ENCODE measurements at regions not wholly inside any gene's neighbourhood (a gene's known extent, or its start where the extent isn't known, plus 50 kb on each side); places are given as distances from the start of the nearest gene placed in this dataset.

DNA sequence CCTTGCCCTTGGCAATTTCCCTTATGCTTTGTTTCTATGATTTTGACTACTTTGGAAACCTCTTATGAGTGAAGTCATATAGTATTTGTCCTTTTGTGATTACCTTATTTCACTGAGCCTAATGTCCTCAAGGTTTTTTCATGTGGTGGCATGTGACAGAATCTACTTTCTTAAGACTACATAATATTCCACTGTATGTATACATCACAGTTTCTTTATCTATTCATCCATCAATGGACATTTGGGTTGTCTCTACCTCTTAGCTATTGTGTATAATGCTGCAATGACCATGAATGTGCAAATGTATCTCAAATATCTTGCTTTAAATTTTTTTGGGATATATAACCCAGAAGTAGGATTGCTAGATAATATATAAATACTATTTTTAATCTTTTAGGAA lies 96.4 kb upstream of the ALDH1A1 start:
- Mint-ChIP-seq H3K27ac (no peak overlapping the region), H3K4me1 (peaks cover 36% of the 10 kb centered on the region), H3K9me3 (no peaks in the 10 kb centered on the region), H3K36me3 (ENCODE audit: low read depth) (no peaks in the 10 kb centered on the region), H3K27me3 (ENCODE audit: insufficient read depth, low read depth, poor library complexity) (no peaks in the 10 kb centered on the region), H3K4me3 (no peak overlapping the region)
- peaks cover 50% of the 10 kb centered on the region for H3K4me1 ChIP-seq (ENCODE audit: insufficient read depth)
- no peak overlapping the region for H2AFZ ChIP-seq
- no peak for DNase-seq (ENCODE audit: low spot score)
- no peak for ATAC-seq
- no peaks in the 10 kb centered on the region for H3K36me3 ChIP-seq (ENCODE audit: insufficient read depth)
- peaks cover 4% of the 10 kb centered on the region; the same call in 1 of the 2 replicates for H3K9me2 ChIP-seq (ENCODE audit: insufficient read depth)
- no peaks in the 10 kb centered on the region for H4K20me1 ChIP-seq (replicated peaks; ENCODE audit: insufficient read depth)
- H3K79me2 ChIP-seq (replicated peaks; ENCODE audit: insufficient read depth) = no peaks in the 10 kb centered on the region
- H3F3A ChIP-seq (replicated peaks; ENCODE audit: low read depth) = no peaks in the 10 kb centered on the region
- H3K4me3 ChIP-seq = no peak overlapping the region
- H3K4me2 ChIP-seq = no peak overlapping the region
- no peaks in the 10 kb centered on the region for H3K27me3 ChIP-seq (ENCODE audit: insufficient read depth)
- H3K27ac ChIP-seq (ENCODE audit: low read depth) = no peak overlapping the region
- no peak for TF ChIP-seq JUNB (IDR thresholded peaks at IDR 0.05; ENCODE audit: unreplicated experiment)
- no peak for TF ChIP-seq REST (IDR thresholded peaks at IDR 0.05; ENCODE audit: unreplicated experiment)
- TF ChIP-seq EZH2 (IDR thresholded peaks at IDR 0.05; ENCODE audit: low read depth, unreplicated experiment) = no peak
- TF ChIP-seq STAT1 (IDR thresholded peaks at IDR 0.05; ENCODE audit: unreplicated experiment) = no peak
- TF ChIP-seq ZNF331 (CRISPR knock-in tag; IDR thresholded peaks at IDR 0.05; ENCODE audit: low read depth) = no peak
- no peak for TF ChIP-seq NANOG (IDR thresholded peaks at IDR 0.05; ENCODE audit: borderline replicate concordance)
- TF ChIP-seq ZNF114 (CRISPR knock-in tag; IDR thresholded peaks at IDR 0.05) = no peak
- no peak for TF ChIP-seq ETS1 (IDR thresholded peaks at IDR 0.05)
- no peak for TF ChIP-seq CREB1 (CRISPR knock-in tag; IDR thresholded peaks at IDR 0.05; ENCODE audit: low read depth)

DNA sequence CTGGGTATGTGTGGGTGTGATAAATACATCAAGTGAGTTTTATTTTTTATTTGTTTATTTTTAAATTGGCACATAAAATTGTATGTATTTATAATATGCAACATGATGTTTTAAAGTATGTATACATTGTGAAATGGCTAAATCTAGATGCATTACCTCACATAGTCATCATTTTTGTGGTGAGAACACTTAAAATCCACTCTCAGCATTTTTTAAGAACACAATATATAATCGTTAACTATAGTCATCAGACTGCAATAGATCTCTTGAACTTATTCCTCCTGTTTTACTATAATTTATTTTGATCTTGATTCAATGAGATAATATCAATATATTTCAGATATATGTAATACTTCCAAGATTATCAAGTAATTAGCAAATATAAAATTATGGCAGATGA lies 93.9 kb upstream of the ALDH1A1 start:
- DNase-seq (ENCODE audit: low spot score) = no peak
- TF ChIP-seq ZNF331 (CRISPR knock-in tag; IDR thresholded peaks at IDR 0.05; ENCODE audit: low read depth) (no peak), JUNB (IDR thresholded peaks at IDR 0.05; ENCODE audit: unreplicated experiment) (no peak), EZH2phosphoT487 (IDR thresholded peaks at IDR 0.05; ENCODE audit: unreplicated experiment) (no peak), ETS1 (IDR thresholded peaks at IDR 0.05) (no peak)

More for the DNA sequence above, 93.9 kb upstream of the ALDH1A1 start:
- Histone ChIP-seq H3K36me3 (ENCODE audit: insufficient read depth) (no peaks in the 10 kb centered on the region), H3K4me1 (ENCODE audit: insufficient read depth) (peaks cover 34% of the 10 kb centered on the region), H4K20me1 (replicated peaks; ENCODE audit: insufficient read depth) (no peaks in the 10 kb centered on the region), H3F3A (replicated peaks; ENCODE audit: low read depth) (no peaks in the 10 kb centered on the region), H3K79me2 (replicated peaks; ENCODE audit: insufficient read depth) (no peaks in the 10 kb centered on the region), H3K4me3 (no peak overlapping the region), H2AFZ (no peak overlapping the region), H3K9me2 (ENCODE audit: insufficient read depth) (0 out of 2 replicates have a peak, but pooled peaks cover 5% of the 10 kb centered on the region), H3K4me2 (no peak overlapping the region), H3K27me3 (ENCODE audit: insufficient read depth) (no peaks in the 10 kb centered on the region), H3K27ac (ENCODE audit: low read depth) (no peak overlapping the region)
- ATAC-seq = no peak
- Mint-ChIP-seq H3K36me3 (ENCODE audit: low read depth) (no peaks in the 10 kb centered on the region), H3K4me1 (peaks cover 18% of the 10 kb centered on the region; the same call in 2 of the 3 replicates), H3K27ac (no peak overlapping the region), H3K9me3 (no peaks in the 10 kb centered on the region), H3K4me3 (no peak overlapping the region), H3K27me3 (ENCODE audit: insufficient read depth, low read depth, poor library complexity) (no peaks in the 10 kb centered on the region)
